ENCODE measurements at regions not wholly inside any gene's neighbourhood (a gene's known extent, or its start where the extent isn't known, plus 50 kb on each side); places are given as distances from the start of the nearest gene placed in this dataset.

- Histone ChIP-seq H3K9ac (ENCODE audit: low read depth, low read length) (no peak overlapping the region), H3K4me3 (ENCODE audit: low read depth, low read length) (no peak overlapping the region), H3K4me1 (ENCODE audit: control insufficient read depth, insufficient read depth, low read length) (no peaks in the 10 kb centered on the region), H3K27me3 (ENCODE audit: control insufficient read depth, insufficient read depth, low read length) (no peaks in the 10 kb centered on the region), H3K27ac (ENCODE audit: low read depth, low read length) (no peak overlapping the region), H3K36me3 (ENCODE audit: control insufficient read depth, insufficient read depth, low read length) (no peaks in the 10 kb centered on the region), H3K9me3 (ENCODE audit: control insufficient read depth, insufficient read depth, low read length) (no peaks in the 10 kb centered on the region)
Observed at GRCh38 chr2:145654156-145654555, 1134.2 kb upstream of the ZEB2 start.

GRCh38 chr2:145653553-145653952, 1133.6 kb upstream of the ZEB2 start:
- H3K36me3 ChIP-seq (ENCODE audit: control insufficient read depth, insufficient read depth, low read length): no peaks in the 10 kb centered on the region
- no peaks in the 10 kb centered on the region for H3K9me3 ChIP-seq (ENCODE audit: control insufficient read depth, insufficient read depth, low read length)
- H3K27me3 ChIP-seq (ENCODE audit: control insufficient read depth, insufficient read depth, low read length): no peaks in the 10 kb centered on the region
- no peak overlapping the region for H3K27ac ChIP-seq (ENCODE audit: low read depth, low read length)
- no peaks in the 10 kb centered on the region for H3K4me1 ChIP-seq (ENCODE audit: control insufficient read depth, insufficient read depth, low read length)
- no peak overlapping the region for H3K4me3 ChIP-seq (ENCODE audit: low read depth, low read length)
- no peak overlapping the region for H3K9ac ChIP-seq (ENCODE audit: low read depth, low read length)

DNA sequence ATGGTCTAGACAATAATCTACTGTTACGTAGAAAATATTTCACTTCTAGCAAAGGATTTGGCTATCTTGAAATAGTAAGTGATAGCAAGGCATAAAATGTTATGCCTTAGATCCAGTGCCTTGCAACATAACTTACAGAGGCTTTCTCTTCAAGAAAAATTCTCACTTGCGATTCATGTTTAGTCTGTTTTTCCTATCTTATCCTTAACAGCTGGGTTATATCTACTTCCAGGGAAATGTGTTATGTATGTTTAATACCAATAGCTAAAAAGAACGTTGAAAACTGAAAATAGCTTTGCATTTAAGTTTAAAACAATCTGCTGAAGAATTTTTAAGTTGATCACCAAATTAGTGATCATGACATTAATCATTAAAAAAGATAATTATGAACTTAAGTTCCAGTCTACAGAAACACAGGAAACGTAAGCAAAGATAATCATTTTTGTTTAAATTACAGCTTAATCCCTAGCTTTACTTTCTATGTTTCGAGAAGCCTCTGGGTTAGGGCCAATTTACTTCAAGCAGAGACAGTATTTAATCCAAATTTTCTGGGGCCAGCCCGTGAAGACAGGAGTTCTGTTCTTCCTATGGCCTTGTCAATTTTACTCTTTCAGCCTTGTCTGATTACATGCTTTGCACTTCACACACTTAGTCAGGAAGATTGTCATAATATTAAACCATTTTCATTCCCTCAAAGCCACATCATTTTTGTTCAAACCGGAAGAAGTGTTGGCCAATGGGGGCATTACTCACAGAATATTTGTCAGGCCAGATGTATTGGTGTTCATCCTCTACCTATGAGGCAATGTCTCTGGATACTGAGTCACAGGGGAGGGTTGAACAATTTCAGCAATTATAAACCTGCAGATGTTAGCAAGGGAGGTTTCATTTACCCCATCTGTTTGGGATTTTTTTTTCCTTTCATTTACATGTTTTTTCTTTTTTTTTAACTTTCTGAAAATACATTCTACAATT, 1132.9 kb upstream of the ZEB2 start:
- Histone ChIP-seq H3K9ac (ENCODE audit: low read depth, low read length) (no peak overlapping the region), H3K27me3 (ENCODE audit: control insufficient read depth, insufficient read depth, low read length) (no peaks in the 10 kb centered on the region), H3K4me3 (ENCODE audit: low read depth, low read length) (no peak overlapping the region), H3K27ac (ENCODE audit: low read depth, low read length) (no peak overlapping the region), H3K4me1 (ENCODE audit: control insufficient read depth, insufficient read depth, low read length) (no peaks in the 10 kb centered on the region), H3K36me3 (ENCODE audit: control insufficient read depth, insufficient read depth, low read length) (no peaks in the 10 kb centered on the region), H3K9me3 (ENCODE audit: control insufficient read depth, insufficient read depth, low read length) (no peaks in the 10 kb centered on the region)

- Histone ChIP-seq H3K4me3 (ENCODE audit: low read depth, low read length) (no peak overlapping the region), H3K36me3 (ENCODE audit: control insufficient read depth, insufficient read depth, low read length) (no peaks in the 10 kb centered on the region), H3K9ac (ENCODE audit: low read depth, low read length) (no peak overlapping the region), H3K27me3 (ENCODE audit: control insufficient read depth, insufficient read depth, low read length) (no peaks in the 10 kb centered on the region), H3K9me3 (ENCODE audit: control insufficient read depth, insufficient read depth, low read length) (no peaks in the 10 kb centered on the region), H3K4me1 (ENCODE audit: control insufficient read depth, insufficient read depth, low read length) (no peaks in the 10 kb centered on the region), H3K27ac (ENCODE audit: low read depth, low read length) (no peak overlapping the region)
Observed at GRCh38 chr2:145652036-145652435, 1132.1 kb upstream of the ZEB2 start.

DNA sequence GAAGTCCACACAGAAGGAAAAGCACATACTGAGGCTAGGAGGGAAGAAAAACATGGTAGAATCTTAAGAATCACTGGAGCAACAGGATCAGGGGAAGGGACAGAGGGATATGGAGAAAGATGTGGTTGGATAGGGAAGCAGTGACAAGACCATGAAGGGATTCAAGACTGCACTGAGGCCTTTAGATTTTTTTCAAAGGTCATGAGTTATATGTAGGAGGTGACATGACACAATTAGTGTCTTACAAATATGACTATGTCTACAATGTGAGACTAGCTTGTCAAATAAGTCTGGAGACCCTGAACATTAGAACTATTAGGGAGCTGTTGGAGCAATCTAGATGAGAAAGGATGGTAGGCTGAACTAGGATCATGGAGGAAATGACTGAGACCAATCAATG, 1130.3 kb upstream of the ZEB2 start:
- no peak overlapping the region for H3K9ac ChIP-seq (ENCODE audit: low read depth, low read length)
- H3K9me3 ChIP-seq (ENCODE audit: control insufficient read depth, insufficient read depth, low read length): no peaks in the 10 kb centered on the region
- H3K36me3 ChIP-seq (ENCODE audit: control insufficient read depth, insufficient read depth, low read length): no peaks in the 10 kb centered on the region
- H3K4me3 ChIP-seq (ENCODE audit: low read depth, low read length): no peak overlapping the region
- H3K4me1 ChIP-seq (ENCODE audit: control insufficient read depth, insufficient read depth, low read length): no peaks in the 10 kb centered on the region
- H3K27ac ChIP-seq (ENCODE audit: low read depth, low read length): no peak overlapping the region
- H3K27me3 ChIP-seq (ENCODE audit: control insufficient read depth, insufficient read depth, low read length): no peaks in the 10 kb centered on the region

DNA sequence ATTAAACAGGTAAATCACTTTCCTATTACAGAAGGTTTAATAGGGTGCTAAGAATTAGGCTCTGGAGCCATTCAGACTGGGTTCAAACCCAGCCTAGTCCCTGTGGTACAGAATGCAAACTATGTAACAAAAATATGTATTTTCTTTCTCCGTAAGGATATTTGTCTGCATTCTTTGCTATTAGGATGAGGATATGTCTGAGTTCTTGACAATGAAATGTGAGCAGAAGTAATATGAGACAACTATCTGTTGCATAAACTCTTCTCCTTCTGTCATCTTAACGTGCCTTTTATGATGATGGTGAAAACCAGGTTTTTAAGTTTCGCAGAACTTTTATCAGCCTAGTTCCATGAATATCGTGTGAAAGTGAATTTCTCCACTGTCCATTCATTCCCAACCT, 1129.1 kb upstream of the ZEB2 start:
- Histone ChIP-seq H3K36me3 (ENCODE audit: control insufficient read depth, insufficient read depth, low read length) (no peaks in the 10 kb centered on the region), H3K27me3 (ENCODE audit: control insufficient read depth, insufficient read depth, low read length) (no peaks in the 10 kb centered on the region), H3K4me3 (ENCODE audit: low read depth, low read length) (no peak overlapping the region), H3K4me1 (ENCODE audit: control insufficient read depth, insufficient read depth, low read length) (peaks cover 6% of the 10 kb centered on the region), H3K27ac (ENCODE audit: low read depth, low read length) (no peak overlapping the region), H3K9ac (ENCODE audit: low read depth, low read length) (no peak overlapping the region), H3K9me3 (ENCODE audit: control insufficient read depth, insufficient read depth, low read length) (no peaks in the 10 kb centered on the region)

GRCh38 chr2:145644820-145645302, 1124.9 kb upstream of the ZEB2 start:
- Histone ChIP-seq H3K9me3 (ENCODE audit: control insufficient read depth, insufficient read depth, low read length) (no peaks in the 10 kb centered on the region), H3K9ac (ENCODE audit: low read depth, low read length) (no peak overlapping the region), H3K27ac (ENCODE audit: low read depth, low read length) (no peak overlapping the region), H3K4me1 (ENCODE audit: control insufficient read depth, insufficient read depth, low read length) (peaks cover 17% of the 10 kb centered on the region), H3K27me3 (ENCODE audit: control insufficient read depth, insufficient read depth, low read length) (no peaks in the 10 kb centered on the region), H3K36me3 (ENCODE audit: control insufficient read depth, insufficient read depth, low read length) (no peaks in the 10 kb centered on the region), H3K4me3 (ENCODE audit: low read depth, low read length) (no peak overlapping the region)

DNA sequence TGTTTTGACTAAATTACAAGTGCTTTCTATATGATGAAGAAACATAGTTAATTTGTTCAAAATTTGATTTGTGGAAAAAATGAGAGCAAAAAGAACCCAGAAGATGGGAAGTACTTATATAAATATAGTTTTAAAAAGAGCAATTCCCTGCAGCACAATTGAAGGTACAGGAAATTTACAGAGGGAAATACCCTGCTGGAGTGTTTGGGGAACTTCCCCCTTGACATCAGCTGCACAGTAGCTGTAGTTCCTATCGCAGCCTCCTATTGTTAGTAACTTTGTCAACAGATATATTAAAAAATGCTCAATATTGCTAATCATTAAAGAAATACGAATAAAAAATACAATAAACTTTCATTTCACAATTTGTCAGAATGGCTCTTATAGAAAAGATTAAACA, 1118.8 kb upstream of the ZEB2 start:
- Histone ChIP-seq H3K4me3 (ENCODE audit: low read depth, low read length) (no peak overlapping the region), H3K9ac (ENCODE audit: low read depth, low read length) (no peak overlapping the region), H3K9me3 (ENCODE audit: control insufficient read depth, insufficient read depth, low read length) (no peaks in the 10 kb centered on the region), H3K4me1 (ENCODE audit: control insufficient read depth, insufficient read depth, low read length) (peaks cover 10% of the 10 kb centered on the region), H3K27me3 (ENCODE audit: control insufficient read depth, insufficient read depth, low read length) (no peaks in the 10 kb centered on the region), H3K27ac (ENCODE audit: low read depth, low read length) (no peak overlapping the region), H3K36me3 (ENCODE audit: control insufficient read depth, insufficient read depth, low read length) (no peaks in the 10 kb centered on the region)

DNA sequence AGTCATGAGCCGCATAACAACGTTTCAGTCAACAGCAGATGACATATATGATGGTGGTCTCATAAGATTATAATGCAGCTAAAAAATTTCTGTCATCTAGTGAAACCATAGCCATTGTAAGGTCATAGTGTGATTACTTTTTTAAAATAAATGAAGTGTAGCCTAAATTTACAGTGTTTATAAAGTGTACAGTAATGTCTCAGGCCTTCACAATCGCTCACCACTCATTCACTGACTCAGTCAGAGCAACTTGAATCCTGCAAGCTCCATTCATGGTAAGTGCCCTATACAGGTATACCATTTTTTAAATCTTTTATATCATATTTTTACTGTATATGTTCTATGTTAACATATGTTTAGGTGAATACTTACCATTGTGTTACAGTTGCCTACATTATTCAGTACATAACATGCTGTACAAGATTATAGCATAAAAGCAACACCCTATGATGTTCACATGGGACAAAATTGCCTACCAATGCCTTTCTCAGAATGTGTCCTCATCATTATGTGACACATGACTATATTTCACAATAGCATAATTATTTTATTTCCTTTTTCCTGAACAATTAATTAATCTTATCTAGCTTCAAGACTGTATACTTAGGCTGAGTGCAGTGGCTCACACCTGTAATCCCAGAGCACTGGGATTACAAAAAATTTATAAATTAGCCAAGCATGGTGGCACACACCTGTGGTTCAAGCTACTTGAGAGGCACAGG, 1115.9 kb upstream of the ZEB2 start:
- Histone ChIP-seq H3K27me3 (ENCODE audit: control insufficient read depth, insufficient read depth, low read length) (no peaks in the 10 kb centered on the region), H3K9ac (ENCODE audit: low read depth, low read length) (no peak overlapping the region), H3K4me3 (ENCODE audit: low read depth, low read length) (no peak overlapping the region), H3K27ac (ENCODE audit: low read depth, low read length) (no peak overlapping the region), H3K9me3 (ENCODE audit: control insufficient read depth, insufficient read depth, low read length) (no peaks in the 10 kb centered on the region), H3K36me3 (ENCODE audit: control insufficient read depth, insufficient read depth, low read length) (no peaks in the 10 kb centered on the region), H3K4me1 (ENCODE audit: control insufficient read depth, insufficient read depth, low read length) (no peaks in the 10 kb centered on the region)

GRCh38 chr2:145631561-145631960, 1111.6 kb upstream of the ZEB2 start:
- H3K27me3 ChIP-seq (ENCODE audit: control insufficient read depth, insufficient read depth, low read length): no peaks in the 10 kb centered on the region
- no peaks in the 10 kb centered on the region for H3K36me3 ChIP-seq (ENCODE audit: control insufficient read depth, insufficient read depth, low read length)
- H3K4me3 ChIP-seq (ENCODE audit: low read depth, low read length): no peak overlapping the region
- no peak overlapping the region for H3K27ac ChIP-seq (ENCODE audit: low read depth, low read length)
- H3K9me3 ChIP-seq (ENCODE audit: control insufficient read depth, insufficient read depth, low read length): no peaks in the 10 kb centered on the region
- no peak overlapping the region for H3K9ac ChIP-seq (ENCODE audit: low read depth, low read length)
- H3K4me1 ChIP-seq (ENCODE audit: control insufficient read depth, insufficient read depth, low read length): no peaks in the 10 kb centered on the region

DNA sequence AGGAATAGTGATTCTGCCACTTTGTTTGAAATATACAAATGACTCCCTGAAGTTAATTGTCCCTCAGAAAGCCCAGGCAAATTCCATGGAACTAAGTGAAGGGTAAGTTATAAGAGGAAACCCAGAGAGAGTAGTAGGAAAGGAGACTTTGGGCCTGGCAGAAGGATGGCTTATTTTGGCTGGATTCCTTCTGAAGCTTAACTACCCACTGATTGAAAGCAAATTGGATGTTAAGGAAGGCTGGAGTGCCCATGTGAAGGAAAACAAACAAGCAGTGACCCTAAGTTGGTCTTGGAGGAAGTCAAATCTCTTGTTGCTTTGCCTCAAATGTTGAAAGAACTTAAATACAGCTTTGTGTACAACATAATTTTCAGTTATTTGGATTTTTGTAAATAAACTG, 1106.4 kb upstream of the ZEB2 start:
- Histone ChIP-seq H3K36me3 (ENCODE audit: control insufficient read depth, insufficient read depth, low read length) (no peaks in the 10 kb centered on the region), H3K9me3 (ENCODE audit: control insufficient read depth, insufficient read depth, low read length) (no peaks in the 10 kb centered on the region), H3K27ac (ENCODE audit: low read depth, low read length) (no peak overlapping the region), H3K9ac (ENCODE audit: low read depth, low read length) (no peak overlapping the region), H3K4me1 (ENCODE audit: control insufficient read depth, insufficient read depth, low read length) (no peaks in the 10 kb centered on the region), H3K27me3 (ENCODE audit: control insufficient read depth, insufficient read depth, low read length) (no peaks in the 10 kb centered on the region), H3K4me3 (ENCODE audit: low read depth, low read length) (no peak overlapping the region)

All from HUES48 (cell line).